Osteoblast (primary cell): ENCODE measurements at regions not wholly inside any gene's neighbourhood (a gene's known extent, or its start where the extent isn't known, plus 50 kb on each side); places are given as distances from the start of the nearest gene placed in this dataset.

ENCODE experiments used
- DNase-seq: peaks from one replicate; pipeline ENCODE4 v3.0.0; 2011; ENCODE audit warnings: low spot score, mixed read lengths; ENCODE audit not compliant: insufficient read length; ENCODE audit errors: missing footprints
- H2AFZ ChIP-seq: 2 replicates; pipeline ENCODE4 v1.6.0; 2011; ENCODE audit warnings: mild to moderate bottlenecking, low read length
- H3K27ac ChIP-seq: 2 replicates; pipeline ENCODE4 v1.5.1; 2011; ENCODE audit warnings: mild to moderate bottlenecking, low read depth, low read length, moderate library complexity
- H3K27me3 ChIP-seq: 2 replicates; pipeline ENCODE4 v1.6.0; 2012; ENCODE audit warnings: mild to moderate bottlenecking, control low read depth, inconsistent platforms, low read length, moderate library complexity; ENCODE audit not compliant: insufficient read depth
- H3K36me3 ChIP-seq: 2 replicates; pipeline ENCODE4 v1.5.1; 2011; ENCODE audit warnings: mild to moderate bottlenecking, low read length, control low read depth, moderate library complexity; ENCODE audit not compliant: insufficient read depth
- H3K4me1 ChIP-seq: 2 replicates; pipeline ENCODE4 v1.5.1; 2011; ENCODE audit warnings: mild to moderate bottlenecking, low read length, control low read depth, moderate library complexity; ENCODE audit not compliant: insufficient read depth
- H3K4me2 ChIP-seq: 2 replicates; pipeline ENCODE4 v1.6.0; 2011; ENCODE audit warnings: mild to moderate bottlenecking, low read length; ENCODE audit not compliant: insufficient read depth
- H3K4me3 ChIP-seq: fragments of 200-600 bp; sonication (generic); 3 replicates; pipeline ENCODE4 v1.5.1; 2012; ENCODE audit warnings: mild to moderate bottlenecking, low read length, inconsistent platforms; ENCODE audit not compliant: insufficient read depth
- H3K79me2 ChIP-seq: 2 replicates; pipeline ENCODE4 v1.6.0; 2012; ENCODE audit warnings: mild to moderate bottlenecking, low read length, control low read depth, inconsistent platforms; ENCODE audit not compliant: insufficient read depth
- H3K9me3 ChIP-seq: 2 replicates; pipeline ENCODE4 v1.5.1; 2011; ENCODE audit warnings: low read depth, low read length, control low read depth
- H4K20me1 ChIP-seq: 2 replicates; pipeline ENCODE4 v1.6.0; 2012; ENCODE audit warnings: mild to moderate bottlenecking, low read length, control low read depth; ENCODE audit not compliant: insufficient read depth
- TF ChIP-seq, protein P1 (sequence below): IDR thresholded peaks from 2 replicates; pipeline ENCODE4 v1.5.1; 2011; ENCODE audit warnings: mild to moderate bottlenecking, low read depth, low read length, moderate library complexity; ENCODE audit errors: extremely low read depth

- no peak overlapping the region for H3K4me3 ChIP-seq
- no peaks in the 10 kb centered on the region for H4K20me1 ChIP-seq
- TF ChIP-seq, protein P1, sequence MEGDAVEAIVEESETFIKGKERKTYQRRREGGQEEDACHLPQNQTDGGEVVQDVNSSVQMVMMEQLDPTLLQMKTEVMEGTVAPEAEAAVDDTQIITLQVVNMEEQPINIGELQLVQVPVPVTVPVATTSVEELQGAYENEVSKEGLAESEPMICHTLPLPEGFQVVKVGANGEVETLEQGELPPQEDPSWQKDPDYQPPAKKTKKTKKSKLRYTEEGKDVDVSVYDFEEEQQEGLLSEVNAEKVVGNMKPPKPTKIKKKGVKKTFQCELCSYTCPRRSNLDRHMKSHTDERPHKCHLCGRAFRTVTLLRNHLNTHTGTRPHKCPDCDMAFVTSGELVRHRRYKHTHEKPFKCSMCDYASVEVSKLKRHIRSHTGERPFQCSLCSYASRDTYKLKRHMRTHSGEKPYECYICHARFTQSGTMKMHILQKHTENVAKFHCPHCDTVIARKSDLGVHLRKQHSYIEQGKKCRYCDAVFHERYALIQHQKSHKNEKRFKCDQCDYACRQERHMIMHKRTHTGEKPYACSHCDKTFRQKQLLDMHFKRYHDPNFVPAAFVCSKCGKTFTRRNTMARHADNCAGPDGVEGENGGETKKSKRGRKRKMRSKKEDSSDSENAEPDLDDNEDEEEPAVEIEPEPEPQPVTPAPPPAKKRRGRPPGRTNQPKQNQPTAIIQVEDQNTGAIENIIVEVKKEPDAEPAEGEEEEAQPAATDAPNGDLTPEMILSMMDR, result no peak
Measured at GRCh38 chr6:40966860-40967259, 72.2 kb downstream of the UNC5CL start.

DNA sequence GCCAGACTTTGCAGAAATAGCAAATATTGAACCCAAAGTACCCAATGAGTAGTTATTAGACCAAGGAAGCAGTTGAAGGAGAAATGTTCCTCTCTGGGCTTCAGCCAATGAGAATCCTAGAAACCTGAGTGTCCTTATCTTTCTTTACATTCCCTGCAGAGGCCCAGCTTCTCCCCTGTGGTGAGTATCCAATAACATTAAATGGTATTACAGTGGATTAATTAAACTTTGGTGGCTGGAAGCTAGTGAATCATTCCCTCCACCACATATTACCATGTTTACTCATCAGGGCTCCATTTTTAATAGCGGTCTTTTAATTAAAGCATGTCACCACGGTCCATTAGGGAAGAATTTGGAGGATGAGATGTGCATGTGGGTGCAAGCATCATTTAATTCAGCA is 74.0 kb downstream of the UNC5CL start:
- H3K79me2 ChIP-seq, result no peaks in the 10 kb centered on the region
- no peak overlapping the region for H3K4me3 ChIP-seq
- DNase-seq, result no peak
- H2AFZ ChIP-seq, result no peak overlapping the region
- H3K4me1 ChIP-seq, result peaks cover 3% of the 10 kb centered on the region
- no peaks in the 10 kb centered on the region for H4K20me1 ChIP-seq
- H3K9me3 ChIP-seq, result no peaks in the 10 kb centered on the region
- H3K27me3 ChIP-seq, result peaks cover 7% of the 10 kb centered on the region
- H3K4me2 ChIP-seq, result no peak overlapping the region
- TF ChIP-seq, protein P1, result no peak
- H3K36me3 ChIP-seq, result no peaks in the 10 kb centered on the region
- no peak overlapping the region for H3K27ac ChIP-seq

More at GRCh38 chr6:40966860-40967259, 72.2 kb downstream of the UNC5CL start:
- no peak overlapping the region for H3K4me2 ChIP-seq
- H3K79me2 ChIP-seq, result no peaks in the 10 kb centered on the region
- H3K4me1 ChIP-seq, result peaks cover 3% of the 10 kb centered on the region
- DNase-seq, result no peak
- H3K27me3 ChIP-seq, result peaks cover 7% of the 10 kb centered on the region
- H3K36me3 ChIP-seq, result no peaks in the 10 kb centered on the region
- no peaks in the 10 kb centered on the region for H3K9me3 ChIP-seq
- H2AFZ ChIP-seq, result no peak overlapping the region
- H3K27ac ChIP-seq, result no peak overlapping the region

DNA sequence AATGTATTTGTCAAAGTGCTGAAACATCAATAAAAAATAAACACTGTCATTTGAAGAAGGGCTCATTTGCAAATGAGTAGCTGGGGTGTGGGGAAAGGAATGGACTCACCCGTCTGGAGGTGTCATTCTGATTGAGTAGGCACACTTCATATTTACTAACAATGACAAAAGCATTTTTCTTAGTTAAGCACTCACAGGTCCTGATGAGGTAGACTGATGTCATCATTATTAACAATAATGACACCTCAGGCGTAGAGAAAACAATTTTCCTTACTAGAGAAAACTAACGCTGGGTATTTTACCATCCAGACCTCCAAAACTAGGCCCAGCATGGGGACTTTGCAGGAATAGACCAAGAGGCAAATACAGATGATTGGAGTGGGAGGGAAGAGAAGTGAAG is 76.0 kb downstream of the UNC5CL start:
- no peaks in the 10 kb centered on the region for H3K27me3 ChIP-seq
- no peak overlapping the region for H3K4me2 ChIP-seq
- H4K20me1 ChIP-seq, result no peaks in the 10 kb centered on the region
- peaks cover 10% of the 10 kb centered on the region for H3K4me1 ChIP-seq
- TF ChIP-seq, protein P1, result no peak
- H3K9me3 ChIP-seq, result no peaks in the 10 kb centered on the region
- H2AFZ ChIP-seq, result no peak overlapping the region
- H3K27ac ChIP-seq, result no peak overlapping the region
- H3K79me2 ChIP-seq, result no peaks in the 10 kb centered on the region
- no peaks in the 10 kb centered on the region for H3K36me3 ChIP-seq
- DNase-seq, result no peak
- no peak overlapping the region for H3K4me3 ChIP-seq

DNA sequence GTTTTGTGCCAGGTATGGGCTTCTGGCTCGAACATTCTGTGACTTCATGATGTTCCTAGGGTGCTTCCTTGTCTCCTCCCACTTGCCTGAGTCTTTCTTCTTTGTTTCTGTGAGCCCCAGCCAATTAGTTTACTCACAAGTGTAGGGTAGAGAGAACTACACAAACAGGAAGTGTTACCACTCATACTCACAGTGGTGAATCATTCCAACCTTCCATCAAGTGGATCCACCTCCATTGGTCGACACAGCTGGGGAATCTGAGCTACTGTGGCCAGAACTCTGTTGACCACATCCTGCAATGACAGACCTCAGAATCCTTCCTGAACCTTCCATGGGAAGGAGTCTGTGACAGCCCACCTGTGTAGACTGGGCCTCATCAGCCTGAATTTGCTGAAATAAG is 76.8 kb downstream of the UNC5CL start:
- TF ChIP-seq, protein P1, result no peak
- H4K20me1 ChIP-seq, result no peaks in the 10 kb centered on the region
- H3K4me3 ChIP-seq, result no peak overlapping the region
- peaks cover 17% of the 10 kb centered on the region for H3K4me1 ChIP-seq
- H2AFZ ChIP-seq, result no peak overlapping the region
- H3K27me3 ChIP-seq, result no peaks in the 10 kb centered on the region
- H3K36me3 ChIP-seq, result no peaks in the 10 kb centered on the region
- H3K79me2 ChIP-seq, result no peaks in the 10 kb centered on the region
- H3K4me2 ChIP-seq, result no peak overlapping the region
- H3K27ac ChIP-seq, result no peak overlapping the region
- DNase-seq, result peak; percentile 86
- no peaks in the 10 kb centered on the region for H3K9me3 ChIP-seq
